Activated CD8-positive, alpha-beta T cell treated with anti-CD3 and anti-CD28 coated beads for 36 hours (primary cell): ENCODE measurements at regions not wholly inside any gene's neighbourhood (a gene's known extent, or its start where the extent isn't known, plus 50 kb on each side); places are given as distances from the start of the nearest gene placed in this dataset.

Experiments
- ATAC-seq: fragments of 200-7000 bp; cut with Tn5 transposase; one replicate; pipeline ENCODE4 v1.10.0; 2021; ENCODE audit warnings: mild to moderate bottlenecking, moderate library complexity
- CTCF ChIA-PET: fragments of 350-600 bp; sonication (Branson Sonifier 250); formaldehyde crosslinking; loops from one replicate; lab custom pipeline; 2021; ENCODE audit warnings: antibody characterized with exemption; lab: Charles Lee
- POLR2A ChIA-PET: fragments of 350-600 bp; sonication (Branson Sonifier 250); formaldehyde crosslinking; loops from one replicate; lab custom pipeline; 2021; ENCODE audit warnings: antibody characterized with exemption; lab: Charles Lee
- DNase-seq: peaks from one replicate; pipeline ENCODE4 v3.0.0-alpha.2; 2020
- H3K27ac Mint-ChIP-seq: one replicate; pipeline ENCODE4 v1.8.0; 2021; ENCODE audit warnings: mild to moderate bottlenecking, mixed read lengths
- H3K27me3 Mint-ChIP-seq: one replicate; pipeline ENCODE4 v1.8.0; 2021; ENCODE audit warnings: mixed read lengths
- H3K36me3 Mint-ChIP-seq: one replicate; pipeline ENCODE4 v1.8.0; 2021; ENCODE audit warnings: low read depth, mixed read lengths
- H3K4me1 Mint-ChIP-seq: one replicate; pipeline ENCODE4 v1.8.0; 2021; ENCODE audit warnings: low read depth, mixed read lengths
- H3K4me3 Mint-ChIP-seq: one replicate; pipeline ENCODE4 v1.8.0; 2021; ENCODE audit warnings: mild to moderate bottlenecking, moderate library complexity, mixed read lengths
- H3K9me3 Mint-ChIP-seq: one replicate; pipeline ENCODE4 v1.8.0; 2021; ENCODE audit warnings: mixed read lengths
- intact Hi-C: fragments of 100-400 bp; cut with micrococcal nuclease; formaldehyde crosslinking; loops from one replicate; pipeline ENCODE4 v1.10.0; 2022
- TF ChIP-seq, protein P1 (sequence below): fragments of 200-600 bp; IDR thresholded peaks from one replicate; pipeline ENCODE4 v1.8.0; 2022; ENCODE audit warnings: antibody characterized with exemption, mild to moderate bottlenecking

DNA sequence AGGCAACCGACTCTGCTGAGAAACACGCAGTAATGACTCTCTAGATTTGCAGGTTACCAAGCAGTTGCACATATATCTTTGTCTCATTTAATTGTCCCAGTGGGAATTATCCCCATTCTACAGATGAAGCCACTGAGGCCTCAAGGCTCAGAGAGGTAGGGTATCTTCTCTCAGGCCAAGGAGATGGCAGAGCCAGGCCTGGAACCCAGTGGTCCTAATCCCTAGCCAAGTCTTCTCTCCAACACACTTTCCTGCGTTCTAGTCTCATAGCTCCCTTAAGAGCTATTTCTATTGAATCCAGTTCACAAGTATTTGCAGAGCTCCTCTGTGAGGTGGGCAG, 181.3 kb upstream of the BCOR start:
- ChIA-PET POLR2A (no interaction called here), CTCF (no interaction called here)
- Mint-ChIP-seq H3K36me3 (no peaks in the 10 kb centered on the region), H3K27ac (peak overlapping the region; percentile 71), H3K27me3 (no peaks in the 10 kb centered on the region), H3K9me3 (peaks cover 2% of the 10 kb centered on the region), H3K4me3 (no peak overlapping the region), H3K4me1 (peaks cover 31% of the 10 kb centered on the region)
- DNase-seq (no peak), ATAC-seq (no peak)
- intact Hi-C loops = no loop called here
- TF ChIP-seq, protein P1, sequence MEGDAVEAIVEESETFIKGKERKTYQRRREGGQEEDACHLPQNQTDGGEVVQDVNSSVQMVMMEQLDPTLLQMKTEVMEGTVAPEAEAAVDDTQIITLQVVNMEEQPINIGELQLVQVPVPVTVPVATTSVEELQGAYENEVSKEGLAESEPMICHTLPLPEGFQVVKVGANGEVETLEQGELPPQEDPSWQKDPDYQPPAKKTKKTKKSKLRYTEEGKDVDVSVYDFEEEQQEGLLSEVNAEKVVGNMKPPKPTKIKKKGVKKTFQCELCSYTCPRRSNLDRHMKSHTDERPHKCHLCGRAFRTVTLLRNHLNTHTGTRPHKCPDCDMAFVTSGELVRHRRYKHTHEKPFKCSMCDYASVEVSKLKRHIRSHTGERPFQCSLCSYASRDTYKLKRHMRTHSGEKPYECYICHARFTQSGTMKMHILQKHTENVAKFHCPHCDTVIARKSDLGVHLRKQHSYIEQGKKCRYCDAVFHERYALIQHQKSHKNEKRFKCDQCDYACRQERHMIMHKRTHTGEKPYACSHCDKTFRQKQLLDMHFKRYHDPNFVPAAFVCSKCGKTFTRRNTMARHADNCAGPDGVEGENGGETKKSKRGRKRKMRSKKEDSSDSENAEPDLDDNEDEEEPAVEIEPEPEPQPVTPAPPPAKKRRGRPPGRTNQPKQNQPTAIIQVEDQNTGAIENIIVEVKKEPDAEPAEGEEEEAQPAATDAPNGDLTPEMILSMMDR = no peak

DNA sequence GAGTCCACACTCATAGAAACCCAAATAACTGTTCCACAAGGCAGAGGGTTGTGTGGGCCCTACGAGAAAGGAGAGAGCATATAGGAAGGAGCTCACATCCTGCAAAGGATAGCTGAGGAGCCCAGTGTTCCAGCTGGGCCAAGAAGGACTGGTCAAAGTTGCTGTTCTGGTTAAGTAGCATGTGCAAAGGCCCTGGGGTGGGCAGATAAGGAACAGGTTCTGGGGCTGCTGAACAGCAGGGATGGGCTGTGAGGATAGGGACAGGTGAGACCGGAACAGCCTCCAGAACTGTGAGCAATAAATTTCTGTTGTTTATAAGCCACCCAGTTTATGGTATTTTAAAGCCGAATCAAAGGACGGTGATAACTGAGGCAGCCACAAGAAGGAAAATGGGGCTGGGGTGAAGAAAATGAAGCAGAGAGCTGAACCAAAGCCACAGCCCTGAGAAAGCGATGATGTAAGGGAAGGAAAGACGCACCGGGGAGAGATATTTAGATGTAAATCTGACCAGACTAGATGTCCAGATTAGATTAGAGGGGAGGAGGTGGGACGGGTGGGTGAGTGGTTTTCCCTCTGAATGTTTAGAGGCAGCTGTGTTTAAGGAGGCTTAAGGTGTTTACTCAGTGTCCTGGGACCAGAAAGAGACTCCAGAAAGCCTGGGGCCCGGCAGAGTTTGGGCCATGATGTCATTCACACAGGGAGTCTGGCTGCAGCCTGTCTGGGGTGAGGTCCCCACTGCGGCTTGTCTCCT, 180.8 kb upstream of the BCOR start:
- DNase-seq = peak; percentile 68
- ChIA-PET POLR2A (no interaction called here), CTCF (no interaction called here)
- Mint-ChIP-seq H3K4me1 (peaks cover 31% of the 10 kb centered on the region), H3K27me3 (no peaks in the 10 kb centered on the region), H3K9me3 (peaks cover 2% of the 10 kb centered on the region), H3K4me3 (no peak overlapping the region), H3K36me3 (no peaks in the 10 kb centered on the region), H3K27ac (peak overlapping the region; percentile 71)
- intact Hi-C loops = no loop called here
- peak; percentile 69 for ATAC-seq
- TF ChIP-seq, protein P1 = no peak

DNA sequence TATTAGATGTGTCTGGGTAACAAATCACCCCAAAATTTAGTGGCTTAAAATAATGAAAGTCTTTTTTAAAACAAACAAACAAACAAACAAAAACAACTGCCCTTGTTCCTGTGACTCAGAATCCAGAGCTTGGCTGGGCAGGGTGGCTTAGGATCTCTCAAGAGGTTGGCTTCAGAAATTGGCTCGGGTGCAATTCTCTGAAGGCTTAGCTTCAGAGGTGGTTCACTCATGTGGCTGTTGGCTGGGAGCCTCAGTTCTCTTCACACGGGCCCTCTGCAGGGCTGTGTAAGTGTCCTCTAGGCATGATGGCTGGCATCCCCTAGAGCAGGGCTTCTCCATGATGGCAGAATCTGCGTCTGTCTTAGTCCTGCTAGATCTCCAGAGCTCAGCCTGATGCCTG, 179.9 kb upstream of the BCOR start:
- intact Hi-C loops = no loop called here
- POLR2A ChIA-PET = no interaction called here
- peaks cover 34% of the 10 kb centered on the region for H3K4me1 Mint-ChIP-seq
- H3K36me3 Mint-ChIP-seq = no peaks in the 10 kb centered on the region
- ATAC-seq = no peak
- no peak for DNase-seq
- H3K27ac Mint-ChIP-seq = no peak overlapping the region
- CTCF ChIA-PET = no interaction called here
- no peak overlapping the region for H3K4me3 Mint-ChIP-seq
- H3K27me3 Mint-ChIP-seq = no peaks in the 10 kb centered on the region
- TF ChIP-seq, protein P1 = no peak
- peaks cover 2% of the 10 kb centered on the region for H3K9me3 Mint-ChIP-seq

DNA sequence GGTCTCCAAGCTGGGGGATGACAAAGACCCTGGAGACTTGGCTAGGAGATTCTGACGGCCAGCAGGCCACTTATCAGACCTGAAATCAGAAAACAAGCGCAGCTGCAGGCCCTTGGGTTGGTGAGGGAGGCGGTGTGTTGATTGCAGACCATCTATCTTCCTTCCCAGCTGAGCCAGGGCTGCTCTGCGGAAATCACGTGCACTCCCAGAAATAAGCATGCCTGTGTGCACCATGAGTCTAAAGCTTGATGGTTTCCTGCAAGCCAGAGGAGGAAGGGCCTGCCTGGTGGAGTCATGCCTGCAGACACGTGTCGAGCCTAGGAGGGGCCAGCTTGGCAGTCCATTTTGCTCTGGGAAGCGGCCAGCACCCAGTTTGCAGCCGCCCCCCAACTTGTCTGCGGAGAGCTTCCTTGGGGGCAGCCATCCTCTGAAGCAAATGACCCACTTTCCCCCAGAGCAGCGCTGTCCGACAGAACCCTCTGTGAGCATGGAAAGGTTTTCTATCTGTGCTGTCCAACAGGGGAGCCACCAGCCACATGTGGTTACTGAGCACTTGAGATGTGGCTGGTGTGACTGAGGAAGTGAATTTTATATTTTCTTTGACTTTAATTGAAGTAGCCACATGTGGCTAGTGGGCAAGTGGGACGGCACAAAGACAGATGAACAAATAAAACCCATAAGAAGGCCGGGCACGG, 175.7 kb upstream of the BCOR start:
- TF ChIP-seq, protein P1 = no peak
- Mint-ChIP-seq H3K4me1 (peaks cover 6% of the 10 kb centered on the region), H3K36me3 (no peaks in the 10 kb centered on the region), H3K27ac (no peak overlapping the region), H3K27me3 (no peaks in the 10 kb centered on the region), H3K4me3 (no peak overlapping the region), H3K9me3 (peaks cover 2% of the 10 kb centered on the region)
- intact Hi-C loops = no loop called here
- POLR2A ChIA-PET = no interaction called here
- ATAC-seq (no peak), DNase-seq (no peak)
- CTCF ChIA-PET = no interaction called here

DNA sequence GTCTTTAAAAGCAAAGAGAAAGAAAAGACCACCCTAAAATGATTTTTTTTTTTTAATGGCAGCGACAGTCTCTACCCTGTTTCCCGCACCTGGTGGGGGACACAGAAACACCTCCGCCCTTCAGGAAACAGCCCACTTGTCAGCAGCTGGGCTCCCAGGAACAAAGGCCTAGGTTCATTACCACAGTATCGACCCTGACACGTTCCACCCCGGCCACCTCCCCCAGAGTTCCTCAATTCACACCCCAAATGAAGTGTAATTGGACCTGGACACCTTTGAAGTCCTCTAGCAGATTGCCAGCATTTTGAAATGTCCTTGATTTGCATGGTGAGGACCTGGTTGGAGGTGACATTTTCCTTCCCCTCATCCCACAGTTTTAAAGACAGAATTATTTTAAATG, 175.0 kb upstream of the BCOR start:
- ATAC-seq (no peak), DNase-seq (no peak)
- TF ChIP-seq, protein P1 = no peak
- peaks cover 2% of the 10 kb centered on the region for H3K9me3 Mint-ChIP-seq
- no peak overlapping the region for H3K27ac Mint-ChIP-seq
- intact Hi-C loops = no loop called here
- H3K4me3 Mint-ChIP-seq = no peak overlapping the region
- H3K4me1 Mint-ChIP-seq = peaks cover 3% of the 10 kb centered on the region
- ChIA-PET CTCF (no interaction called here), POLR2A (no interaction called here)
- H3K36me3 Mint-ChIP-seq = no peaks in the 10 kb centered on the region
- H3K27me3 Mint-ChIP-seq = no peaks in the 10 kb centered on the region
